D721Med (cell line): ENCODE measurements at regions not wholly inside any gene's neighbourhood (a gene's known extent, or its start where the extent isn't known, plus 50 kb on each side); places are given as distances from the start of the nearest gene placed in this dataset.
A peak's percentile ranks its signal among the peaks of the same experiment; 100 is the strongest.

Experiments
- DNase-seq: peaks from one replicate; pipeline ENCODE4 v3.0.0; 2011; ENCODE audit warnings: low spot score; ENCODE audit not compliant: insufficient read length
- FAIRE-seq: peaks from 2 replicates; lab custom pipeline; 2011; peaks lifted over from hg19 to GRCh38; lab: Jason Lieb, UNC
- TF ChIP-seq, protein P1 (sequence below): IDR thresholded peaks from 2 replicates; pipeline ENCODE4 v1.5.1; 2012; ENCODE audit warnings: mild to moderate bottlenecking, control low read depth; ENCODE audit not compliant: insufficient read depth; ENCODE audit errors: missing control alignments

- DNase-seq (no peak), FAIRE-seq (no peak)
- TF ChIP-seq, protein P1, sequence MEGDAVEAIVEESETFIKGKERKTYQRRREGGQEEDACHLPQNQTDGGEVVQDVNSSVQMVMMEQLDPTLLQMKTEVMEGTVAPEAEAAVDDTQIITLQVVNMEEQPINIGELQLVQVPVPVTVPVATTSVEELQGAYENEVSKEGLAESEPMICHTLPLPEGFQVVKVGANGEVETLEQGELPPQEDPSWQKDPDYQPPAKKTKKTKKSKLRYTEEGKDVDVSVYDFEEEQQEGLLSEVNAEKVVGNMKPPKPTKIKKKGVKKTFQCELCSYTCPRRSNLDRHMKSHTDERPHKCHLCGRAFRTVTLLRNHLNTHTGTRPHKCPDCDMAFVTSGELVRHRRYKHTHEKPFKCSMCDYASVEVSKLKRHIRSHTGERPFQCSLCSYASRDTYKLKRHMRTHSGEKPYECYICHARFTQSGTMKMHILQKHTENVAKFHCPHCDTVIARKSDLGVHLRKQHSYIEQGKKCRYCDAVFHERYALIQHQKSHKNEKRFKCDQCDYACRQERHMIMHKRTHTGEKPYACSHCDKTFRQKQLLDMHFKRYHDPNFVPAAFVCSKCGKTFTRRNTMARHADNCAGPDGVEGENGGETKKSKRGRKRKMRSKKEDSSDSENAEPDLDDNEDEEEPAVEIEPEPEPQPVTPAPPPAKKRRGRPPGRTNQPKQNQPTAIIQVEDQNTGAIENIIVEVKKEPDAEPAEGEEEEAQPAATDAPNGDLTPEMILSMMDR: no peak
These were observed 420.9 kb upstream of the ST6GAL2 start for GRCh38 chr2:107306881-107307280.

- FAIRE-seq: peak; percentile 91
- TF ChIP-seq, protein P1: no peak
- no peak for DNase-seq
These were observed 422.9 kb upstream of the ST6GAL2 start for GRCh38 chr2:107308835-107309234.

GRCh38 chr2:107312240-107312639 is 426.3 kb upstream of the ST6GAL2 start:
- DNase-seq (no peak), FAIRE-seq (no peak)
- TF ChIP-seq, protein P1: no peak

GRCh38 chr2:107313316-107313715 is 427.3 kb upstream of the ST6GAL2 start:
- no peak for FAIRE-seq
- DNase-seq: no peak
- TF ChIP-seq, protein P1: no peak

DNA sequence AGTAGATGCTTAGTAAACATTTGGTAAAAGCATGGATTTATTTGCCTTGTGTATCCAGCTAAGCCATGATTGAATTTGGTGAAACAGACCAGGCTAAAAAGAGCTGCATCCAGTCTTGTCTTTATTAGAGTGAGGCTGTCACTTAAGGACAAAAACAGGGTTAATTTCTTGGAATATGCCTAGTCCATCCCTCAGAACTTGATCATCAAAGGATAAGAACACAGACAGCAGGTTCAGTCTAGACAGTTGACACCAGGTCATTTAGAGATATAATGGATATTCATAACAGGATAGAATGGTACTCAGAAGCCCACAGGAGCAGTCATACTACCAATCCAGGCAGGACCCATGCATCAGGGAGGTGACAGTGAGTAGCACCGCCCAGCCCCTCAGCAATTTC is 434.9 kb upstream of the ST6GAL2 start:
- TF ChIP-seq, protein P1: no peak
- FAIRE-seq: no peak
- no peak for DNase-seq

DNA sequence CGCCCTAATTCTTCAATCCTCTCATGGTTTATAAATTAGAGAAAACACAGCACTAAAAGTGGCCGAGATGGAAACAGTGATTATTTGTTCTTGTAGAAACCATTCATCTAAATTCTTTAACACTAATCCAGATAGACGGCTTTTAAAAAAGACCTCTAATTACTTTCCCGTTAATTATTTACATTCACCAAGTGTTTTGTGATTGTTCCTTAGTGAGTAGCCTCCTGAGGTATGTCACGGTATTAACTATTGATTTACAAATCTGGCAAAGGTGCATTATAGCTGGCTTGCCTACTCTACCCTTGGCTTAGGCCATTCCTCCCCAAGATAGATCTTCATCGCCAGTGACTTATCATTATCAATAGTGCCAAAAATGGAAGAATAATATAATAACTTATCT is 436.4 kb upstream of the ST6GAL2 start:
- FAIRE-seq: no peak

GRCh38 chr2:107323946-107324565 is 438.1 kb upstream of the ST6GAL2 start:
- TF ChIP-seq, protein P1: no peak
- no peak for DNase-seq
- no peak for FAIRE-seq

More for the DNA sequence above, 436.4 kb upstream of the ST6GAL2 start:
- TF ChIP-seq, protein P1: no peak
- DNase-seq: no peak
